Ascending aorta (tissue), 2 donors: ENCODE measurements at regions not wholly inside any gene's neighbourhood (a gene's known extent, or its start where the extent isn't known, plus 50 kb on each side); places are given as distances from the start of the nearest gene placed in this dataset.
"Not testable (repeated sequence)": the region's sequence is repeated elsewhere in the genome, so short reads cannot be mapped to it uniquely, and the experiment has no call there.

Experiments
- DNase-seq, 2 donors: peaks; one replicate each; pipeline ENCODE4 v3.0.0-alpha.2; 2019; ENCODE audit warnings: low spot score in 2 of 2
- H3K27ac ChIP-seq, 2 donors: fragments of 200-600 bp; sonication (generic); one replicate each; pipeline ENCODE4 v1.5.1; 2016 to 2017; ENCODE audit warnings: mild to moderate bottlenecking in 1 of 2
- H3K27me3 ChIP-seq: fragments of 200-600 bp; sonication (generic); one replicate; pipeline ENCODE4 v1.5.1; 2017
- H3K36me3 ChIP-seq, 2 donors: fragments of 200-600 bp; sonication (generic); one replicate each; pipeline ENCODE4 v1.5.1; 2016
- H3K4me1 ChIP-seq, 2 donors: fragments of 200-600 bp; sonication (generic); one replicate each; pipeline ENCODE4 v1.5.1; 2016 to 2017; ENCODE audit warnings: mild to moderate bottlenecking in 1 of 2
- H3K4me3 ChIP-seq, 2 donors: fragments of 200-600 bp; sonication (generic); one replicate each; pipeline ENCODE4 v1.5.1; 2016 to 2017; ENCODE audit warnings: mild to moderate bottlenecking in 1 of 2
- H3K9me3 ChIP-seq, 2 donors: fragments of 200-600 bp; sonication (generic); one replicate each; pipeline ENCODE4 v1.5.1; 2016
- CTCF ChIP-seq, 3 experiments: fragments of 200-600 bp in 2 of 3; fragments of 450-650 bp in 1 of 3; sonication (generic) in 2 of 3; IDR thresholded peaks; one replicate each; pipeline ENCODE4 v1.5.1; 2016 to 2019; ENCODE audit warnings: antibody characterized with exemption in 3 of 3, mild to moderate bottlenecking in 1 of 3, moderate library complexity in 1 of 3
- intact Hi-C: fragments of 100-400 bp; cut with DNase I; formaldehyde crosslinking; loops from one replicate; pipeline ENCODE4 v1.15.1; 2023

- H3K36me3 ChIP-seq, result no peaks in the 10 kb centered on the region
- H3K9me3 ChIP-seq, result no peaks in the 10 kb centered on the region
- no peak for DNase-seq
- no peaks in the 10 kb centered on the region for H3K27me3 ChIP-seq
- no peak overlapping the region for H3K27ac ChIP-seq
- no peaks in the 10 kb centered on the region for H3K4me1 ChIP-seq
- intact Hi-C loops, result no loop called here
- no peak overlapping the region for H3K4me3 ChIP-seq
- TF ChIP-seq CTCF (IDR thresholded peaks at IDR 0.05), result no peak
These were observed 750.1 kb downstream of the COL12A1 start for GRCh38 chr6:74455786-74456185.

GRCh38 chr6:74451953-74452352 lies 753.9 kb downstream of the COL12A1 start:
- DNase-seq, result no peak
- intact Hi-C loops, result no loop called here
- TF ChIP-seq CTCF (IDR thresholded peaks at IDR 0.05), result no peak
- Histone ChIP-seq H3K9me3 (no peaks in the 10 kb centered on the region), H3K27me3 (no peaks in the 10 kb centered on the region), H3K4me1 (no peaks in the 10 kb centered on the region), H3K27ac (no peak overlapping the region), H3K36me3 (no peaks in the 10 kb centered on the region), H3K4me3 (no peak overlapping the region)

GRCh38 chr6:74448850-74449249 lies 752.8 kb downstream of the CD109 start:
- Histone ChIP-seq H3K9me3 (no peaks in the 10 kb centered on the region), H3K4me1 (no peaks in the 10 kb centered on the region), H3K27me3 (no peaks in the 10 kb centered on the region), H3K36me3 (no peaks in the 10 kb centered on the region), H3K27ac (no peak overlapping the region), H3K4me3 (no peak overlapping the region)
- no peak for TF ChIP-seq CTCF (IDR thresholded peaks at IDR 0.05)
- no peak for DNase-seq
- intact Hi-C loops, result no loop called here

- Histone ChIP-seq H3K27ac (no peak overlapping the region), H3K36me3 (no peaks in the 10 kb centered on the region), H3K4me3 (no peak overlapping the region), H3K27me3 (no peaks in the 10 kb centered on the region), H3K4me1 (no peaks in the 10 kb centered on the region), H3K9me3 (no peaks in the 10 kb centered on the region)
- intact Hi-C loops, result no loop called here
- no peak for DNase-seq
- no peak for TF ChIP-seq CTCF (IDR thresholded peaks at IDR 0.05)
These were observed 751.0 kb downstream of the CD109 start for GRCh38 chr6:74447013-74447412.

- H3K4me1 ChIP-seq, result peaks cover 0 to 3% of the 10 kb centered on the region in 2 donors
- H3K9me3 ChIP-seq, result no peaks in the 10 kb centered on the region
- no peaks in the 10 kb centered on the region for H3K27me3 ChIP-seq
- H3K4me3 ChIP-seq, result no peak overlapping the region
- no peak for DNase-seq
- intact Hi-C loops, result no loop called here
- TF ChIP-seq CTCF (IDR thresholded peaks at IDR 0.05), result no peak
- H3K36me3 ChIP-seq, result no peaks in the 10 kb centered on the region
- H3K27ac ChIP-seq, result no peak overlapping the region
These were observed 743.3 kb downstream of the CD109 start for GRCh38 chr6:74439123-74439811.

GRCh38 chr6:74438395-74438794 lies 742.4 kb downstream of the CD109 start:
- intact Hi-C loops, H3K4me3 ChIP-seq, H3K27ac ChIP-seq, DNase-seq, H3K9me3 ChIP-seq, H3K36me3 ChIP-seq, H3K27me3 ChIP-seq, H3K4me1 ChIP-seq: not testable (repeated sequence)
